ENCODE measurements at regions not wholly inside any gene's neighbourhood (a gene's known extent, or its start where the extent isn't known, plus 50 kb on each side); places are given as distances from the start of the nearest gene placed in this dataset.

DNA sequence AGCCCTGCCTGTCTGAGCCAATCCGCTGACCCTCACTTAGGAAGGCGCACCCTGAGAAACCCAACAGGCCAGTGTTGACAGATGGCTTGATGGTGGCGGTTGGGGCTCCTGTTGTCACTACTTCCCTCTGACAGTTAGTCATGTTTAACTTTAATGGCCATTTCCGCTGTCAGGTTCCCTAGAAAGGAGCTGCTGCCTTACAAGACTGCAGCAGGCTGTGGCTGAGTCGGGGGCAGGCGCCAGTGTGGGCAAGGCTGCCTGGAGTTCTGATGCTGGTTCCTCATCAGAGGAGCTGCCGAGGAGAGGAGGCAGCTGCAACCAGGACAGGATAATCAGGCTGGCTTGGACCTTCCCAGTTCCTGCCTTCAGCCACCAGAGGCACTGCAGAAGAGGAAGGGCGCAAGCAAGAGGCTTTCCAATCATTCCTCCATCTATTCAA is 223.2 kb upstream of the DYNLRB2 start:
- Histone ChIP-seq H3K4me1 (no peaks in the 10 kb centered on the region), H3K27me3 (peaks cover 0 to 38% (median 0%) of the 10 kb centered on the region in 9 donors), H3K36me3 (no peaks in the 10 kb centered on the region), H3K27ac (no peak overlapping the region), H3K4me3 (no peak overlapping the region), H3K9me3 (no peaks in the 10 kb centered on the region)
- WGBS, 4 donors, result 36 to 42% (median 39%) methylated on average over 8 of the region's 8 CpGs
- ATAC-seq, result no peak
- DNase-seq, result no peak
- TF ChIP-seq, protein P1, sequence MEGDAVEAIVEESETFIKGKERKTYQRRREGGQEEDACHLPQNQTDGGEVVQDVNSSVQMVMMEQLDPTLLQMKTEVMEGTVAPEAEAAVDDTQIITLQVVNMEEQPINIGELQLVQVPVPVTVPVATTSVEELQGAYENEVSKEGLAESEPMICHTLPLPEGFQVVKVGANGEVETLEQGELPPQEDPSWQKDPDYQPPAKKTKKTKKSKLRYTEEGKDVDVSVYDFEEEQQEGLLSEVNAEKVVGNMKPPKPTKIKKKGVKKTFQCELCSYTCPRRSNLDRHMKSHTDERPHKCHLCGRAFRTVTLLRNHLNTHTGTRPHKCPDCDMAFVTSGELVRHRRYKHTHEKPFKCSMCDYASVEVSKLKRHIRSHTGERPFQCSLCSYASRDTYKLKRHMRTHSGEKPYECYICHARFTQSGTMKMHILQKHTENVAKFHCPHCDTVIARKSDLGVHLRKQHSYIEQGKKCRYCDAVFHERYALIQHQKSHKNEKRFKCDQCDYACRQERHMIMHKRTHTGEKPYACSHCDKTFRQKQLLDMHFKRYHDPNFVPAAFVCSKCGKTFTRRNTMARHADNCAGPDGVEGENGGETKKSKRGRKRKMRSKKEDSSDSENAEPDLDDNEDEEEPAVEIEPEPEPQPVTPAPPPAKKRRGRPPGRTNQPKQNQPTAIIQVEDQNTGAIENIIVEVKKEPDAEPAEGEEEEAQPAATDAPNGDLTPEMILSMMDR (IDR thresholded peaks at IDR 0.05), result peak in 1 of 12 donors; percentile 16
- no peak for TF ChIP-seq POLR2A (IDR thresholded peaks at IDR 0.05)
- intact Hi-C loops (cut with DNase I), result no loop called here

DNA sequence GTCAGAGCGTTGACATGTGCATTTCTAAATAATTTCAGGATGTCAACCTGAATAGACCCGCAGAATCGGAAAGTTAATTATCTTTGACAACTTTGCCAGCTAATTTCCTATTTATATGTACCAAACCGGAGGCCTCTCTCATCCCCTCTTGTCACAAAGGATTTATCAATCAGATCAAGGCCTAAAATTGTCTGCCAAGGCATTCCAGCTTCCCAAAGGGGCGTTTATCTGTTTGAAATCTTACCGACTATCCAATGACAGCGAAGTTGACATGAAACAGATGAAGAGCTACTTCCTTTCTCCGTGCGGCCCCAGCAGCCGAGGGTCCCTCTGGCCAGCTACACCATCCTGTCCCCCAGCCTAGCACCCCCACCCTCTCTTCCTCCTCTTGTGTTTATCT is 223.7 kb upstream of the DYNLRB2 start:
- intact Hi-C loops (cut with DNase I), result no loop called here
- WGBS, 4 donors, result 36 to 47% (median 41%) methylated on average over 10 of the region's 10 CpGs
- Histone ChIP-seq H3K36me3 (no peaks in the 10 kb centered on the region), H3K4me1 (no peaks in the 10 kb centered on the region), H3K9me3 (no peaks in the 10 kb centered on the region), H3K27ac (no peak overlapping the region), H3K4me3 (no peak overlapping the region), H3K27me3 (peaks cover 0 to 38% (median 0%) of the 10 kb centered on the region in 9 donors)
- TF ChIP-seq POLR2A (IDR thresholded peaks at IDR 0.05), result no peak
- TF ChIP-seq, protein P1 (IDR thresholded peaks at IDR 0.05), result no peak
- DNase-seq (no peak), ATAC-seq (no peak)

- ATAC-seq (no peak), DNase-seq (no peak)
- no peak overlapping the region for H3K27ac ChIP-seq
- H3K4me3 ChIP-seq, result no peak overlapping the region
- no peaks in the 10 kb centered on the region for H3K36me3 ChIP-seq
- no peaks in the 10 kb centered on the region for H3K4me1 ChIP-seq
- TF ChIP-seq, protein P1 (IDR thresholded peaks at IDR 0.05), result no peak
- TF ChIP-seq POLR2A (IDR thresholded peaks at IDR 0.05), result no peak
- peaks cover 0 to 2% (median 0%) of the 10 kb centered on the region in 12 donors for H3K9me3 ChIP-seq
- 40 to 55% (median 42%) methylated on average over 4 of the region's 4 CpGs for WGBS, 4 donors
- intact Hi-C loops (cut with DNase I), result no loop called here
- H3K27me3 ChIP-seq, result peaks cover 0 to 34% (median 0%) of the 10 kb centered on the region in 9 donors
Measured at GRCh38 chr16:80314042-80314441, 226.8 kb upstream of the DYNLRB2 start.

GRCh38 chr16:80309178-80309577 is 231.6 kb upstream of the DYNLRB2 start:
- ATAC-seq, result no peak

More at GRCh38 chr16:80309178-80309577, 231.6 kb upstream of the DYNLRB2 start:
- H3K4me3 ChIP-seq, result no peak overlapping the region
- H3K36me3 ChIP-seq, result no peaks in the 10 kb centered on the region
- intact Hi-C loops (cut with DNase I), result no loop called here
- DNase-seq, result no peak
- H3K9me3 ChIP-seq, result peaks cover 0 to 8% (median 0%) of the 10 kb centered on the region in 12 donors
- no peaks in the 10 kb centered on the region for H3K4me1 ChIP-seq
- H3K27me3 ChIP-seq, result peaks cover 0 to 2% (median 0%) of the 10 kb centered on the region in 9 donors
- TF ChIP-seq, protein P1 (IDR thresholded peaks at IDR 0.05), result no peak
- no peak for TF ChIP-seq POLR2A (IDR thresholded peaks at IDR 0.05)
- WGBS, 4 donors, result 52 to 69% (median 61%) methylated on average over 3 of the region's 3 CpGs
- no peak overlapping the region for H3K27ac ChIP-seq
